Neural progenitor cell (in vitro differentiated cells): ENCODE measurements at regions not wholly inside any gene's neighbourhood (a gene's known extent, or its start where the extent isn't known, plus 50 kb on each side); places are given as distances from the start of the nearest gene placed in this dataset.

Source experiments
- EZH2 ChIP-seq: fragments of 200-600 bp; sonication (generic); IDR thresholded peaks from 2 replicates; pipeline ENCODE4 v1.6.1; 2017; ENCODE audit warnings: antibody characterized with exemption, mild to moderate bottlenecking, moderate library complexity
- EZH2phosphoT487 ChIP-seq: fragments of 200-600 bp; sonication (generic); IDR thresholded peaks from 2 replicates; pipeline ENCODE4 v1.6.1; 2017; ENCODE audit warnings: antibody characterized with exemption
- TF ChIP-seq, protein P1 (sequence below): fragments of 200-600 bp; sonication (generic); IDR thresholded peaks from 2 replicates; pipeline ENCODE4 v1.5.1; 2017; ENCODE audit warnings: antibody characterized with exemption, mild to moderate bottlenecking

- TF ChIP-seq, protein P1, sequence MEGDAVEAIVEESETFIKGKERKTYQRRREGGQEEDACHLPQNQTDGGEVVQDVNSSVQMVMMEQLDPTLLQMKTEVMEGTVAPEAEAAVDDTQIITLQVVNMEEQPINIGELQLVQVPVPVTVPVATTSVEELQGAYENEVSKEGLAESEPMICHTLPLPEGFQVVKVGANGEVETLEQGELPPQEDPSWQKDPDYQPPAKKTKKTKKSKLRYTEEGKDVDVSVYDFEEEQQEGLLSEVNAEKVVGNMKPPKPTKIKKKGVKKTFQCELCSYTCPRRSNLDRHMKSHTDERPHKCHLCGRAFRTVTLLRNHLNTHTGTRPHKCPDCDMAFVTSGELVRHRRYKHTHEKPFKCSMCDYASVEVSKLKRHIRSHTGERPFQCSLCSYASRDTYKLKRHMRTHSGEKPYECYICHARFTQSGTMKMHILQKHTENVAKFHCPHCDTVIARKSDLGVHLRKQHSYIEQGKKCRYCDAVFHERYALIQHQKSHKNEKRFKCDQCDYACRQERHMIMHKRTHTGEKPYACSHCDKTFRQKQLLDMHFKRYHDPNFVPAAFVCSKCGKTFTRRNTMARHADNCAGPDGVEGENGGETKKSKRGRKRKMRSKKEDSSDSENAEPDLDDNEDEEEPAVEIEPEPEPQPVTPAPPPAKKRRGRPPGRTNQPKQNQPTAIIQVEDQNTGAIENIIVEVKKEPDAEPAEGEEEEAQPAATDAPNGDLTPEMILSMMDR = no peak
- no peak for TF ChIP-seq EZH2phosphoT487
- TF ChIP-seq EZH2 = no peak
Measured at GRCh38 chr3:113094337-113095221, 103.8 kb downstream of the GTPBP8 start.
